Fibroblast of pulmonary artery (primary cell): ENCODE measurements at regions not wholly inside any gene's neighbourhood (a gene's known extent, or its start where the extent isn't known, plus 50 kb on each side); places are given as distances from the start of the nearest gene placed in this dataset.
A peak's percentile ranks its signal among the peaks of the same experiment; 100 is the strongest.

Source experiments
- DNase-seq: peaks from one replicate; pipeline ENCODE4 v3.0.0-alpha.2; 2010; ENCODE audit warnings: low read depth
- H3K4me3 ChIP-seq: replicated peaks from 2 replicates; pipeline ENCODE4 v1.5.1; 2011; ENCODE audit warnings: low read depth, mild to moderate bottlenecking, control low read depth, low read length, moderate library complexity
- TF ChIP-seq, protein P1 (sequence below): IDR thresholded peaks from 2 replicates; pipeline ENCODE4 v1.5.1; 2011; ENCODE audit warnings: mild to moderate bottlenecking, control low read depth, low read length, inconsistent platforms; ENCODE audit errors: missing control alignments

DNA sequence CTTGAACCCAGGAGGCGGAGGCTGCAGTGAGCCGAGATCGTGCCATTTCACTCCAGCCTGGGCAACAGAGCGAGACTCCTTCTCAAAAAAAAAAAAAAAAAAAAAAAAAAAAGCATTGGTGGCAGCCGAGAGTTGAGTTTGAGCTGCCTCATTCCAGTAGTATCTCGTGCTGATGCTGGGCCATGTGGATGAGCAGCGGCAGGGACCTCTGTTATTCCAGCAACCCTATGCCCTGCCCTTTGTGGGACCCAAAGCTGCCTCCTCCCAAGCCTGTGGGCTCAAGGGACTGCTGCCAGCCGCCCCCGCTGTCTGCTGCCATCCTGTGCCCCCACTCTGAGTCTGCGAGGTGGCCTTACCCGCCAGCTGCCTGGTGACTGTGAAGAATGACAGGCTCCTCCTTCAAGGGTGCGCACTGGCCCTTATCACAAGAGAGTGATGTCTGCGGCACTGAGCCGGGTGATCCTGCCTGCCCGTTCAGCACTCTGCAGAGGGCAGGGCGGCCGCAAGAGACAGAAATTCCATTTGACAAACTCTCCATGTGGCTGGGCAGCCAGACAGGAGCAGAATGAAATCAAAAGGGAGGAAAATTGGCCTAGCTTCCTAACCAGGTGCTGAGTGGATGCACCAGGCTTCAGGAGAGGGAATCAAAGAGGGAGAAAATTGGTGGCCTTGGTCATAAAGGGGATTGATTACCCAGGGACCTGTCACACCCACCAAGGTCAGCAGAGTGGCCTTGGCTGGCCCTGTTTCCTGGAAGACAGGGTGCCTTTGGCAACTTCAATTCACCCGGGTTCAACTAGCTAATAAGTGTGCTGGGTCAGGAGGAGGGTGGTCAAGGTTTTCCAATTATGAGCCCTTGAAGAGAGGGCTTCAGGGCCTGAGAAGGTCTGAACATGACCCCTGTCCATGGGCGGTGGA is 65.3 kb upstream of the ZMIZ1 start:
- TF ChIP-seq, protein P1, sequence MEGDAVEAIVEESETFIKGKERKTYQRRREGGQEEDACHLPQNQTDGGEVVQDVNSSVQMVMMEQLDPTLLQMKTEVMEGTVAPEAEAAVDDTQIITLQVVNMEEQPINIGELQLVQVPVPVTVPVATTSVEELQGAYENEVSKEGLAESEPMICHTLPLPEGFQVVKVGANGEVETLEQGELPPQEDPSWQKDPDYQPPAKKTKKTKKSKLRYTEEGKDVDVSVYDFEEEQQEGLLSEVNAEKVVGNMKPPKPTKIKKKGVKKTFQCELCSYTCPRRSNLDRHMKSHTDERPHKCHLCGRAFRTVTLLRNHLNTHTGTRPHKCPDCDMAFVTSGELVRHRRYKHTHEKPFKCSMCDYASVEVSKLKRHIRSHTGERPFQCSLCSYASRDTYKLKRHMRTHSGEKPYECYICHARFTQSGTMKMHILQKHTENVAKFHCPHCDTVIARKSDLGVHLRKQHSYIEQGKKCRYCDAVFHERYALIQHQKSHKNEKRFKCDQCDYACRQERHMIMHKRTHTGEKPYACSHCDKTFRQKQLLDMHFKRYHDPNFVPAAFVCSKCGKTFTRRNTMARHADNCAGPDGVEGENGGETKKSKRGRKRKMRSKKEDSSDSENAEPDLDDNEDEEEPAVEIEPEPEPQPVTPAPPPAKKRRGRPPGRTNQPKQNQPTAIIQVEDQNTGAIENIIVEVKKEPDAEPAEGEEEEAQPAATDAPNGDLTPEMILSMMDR: no peak
- DNase-seq: no peak
- no peak overlapping the region for H3K4me3 ChIP-seq

DNA sequence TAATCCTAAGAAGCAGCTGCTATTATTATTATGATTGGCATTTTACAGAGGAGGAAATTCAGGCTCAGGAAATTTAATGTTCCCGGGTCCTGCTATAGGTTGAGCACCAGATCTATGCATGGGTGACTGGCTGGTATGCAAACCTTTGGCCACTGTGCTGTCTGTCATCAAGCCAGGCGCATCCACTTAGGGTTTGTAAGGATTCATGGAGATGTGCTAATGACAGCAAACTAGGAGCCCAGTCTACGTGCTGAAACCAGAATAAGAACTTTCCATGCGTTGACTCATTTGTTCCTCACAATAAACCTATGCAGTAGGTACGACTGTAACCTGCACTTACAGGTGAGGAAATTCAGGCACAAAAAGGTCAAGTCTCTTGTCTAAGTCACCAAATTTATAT is 64.5 kb upstream of the ZMIZ1 start:
- DNase-seq: no peak
- TF ChIP-seq, protein P1: no peak
- H3K4me3 ChIP-seq: no peak overlapping the region

DNA sequence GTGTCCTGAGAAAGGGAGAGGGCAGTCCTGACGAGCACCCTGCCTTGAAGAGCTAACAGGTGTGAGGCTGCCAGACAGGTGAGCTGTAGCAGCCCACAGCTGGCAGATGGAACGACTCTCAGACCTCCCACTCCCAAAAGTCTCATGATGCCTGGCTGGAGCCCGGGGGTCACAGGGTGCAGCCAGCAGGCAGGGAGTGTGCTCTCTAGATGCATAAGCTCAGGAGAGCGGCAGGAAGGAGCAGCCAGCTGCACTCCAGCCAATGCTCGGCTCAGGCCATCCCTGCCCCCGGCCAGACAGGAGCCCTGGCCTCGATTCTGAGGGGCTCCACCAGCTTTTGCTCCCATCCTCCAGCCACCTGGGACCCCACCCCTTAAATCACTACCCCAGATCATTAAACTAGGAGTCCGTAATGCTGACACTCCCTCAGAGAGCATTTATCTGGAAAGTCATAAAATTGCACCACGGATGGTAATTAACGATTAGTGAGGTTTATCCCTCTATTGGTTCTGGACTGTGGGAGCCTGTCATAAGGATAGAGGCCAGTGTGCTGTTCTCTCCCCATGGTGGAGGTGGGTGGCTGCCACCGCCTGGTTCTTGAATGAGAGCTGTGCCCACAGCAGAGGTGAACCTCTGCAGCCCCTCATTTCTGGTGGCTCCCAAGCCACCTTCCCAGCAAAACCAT is 63.5 kb upstream of the ZMIZ1 start:
- no peak for DNase-seq
- TF ChIP-seq, protein P1: no peak
- H3K4me3 ChIP-seq: no peak overlapping the region

DNA sequence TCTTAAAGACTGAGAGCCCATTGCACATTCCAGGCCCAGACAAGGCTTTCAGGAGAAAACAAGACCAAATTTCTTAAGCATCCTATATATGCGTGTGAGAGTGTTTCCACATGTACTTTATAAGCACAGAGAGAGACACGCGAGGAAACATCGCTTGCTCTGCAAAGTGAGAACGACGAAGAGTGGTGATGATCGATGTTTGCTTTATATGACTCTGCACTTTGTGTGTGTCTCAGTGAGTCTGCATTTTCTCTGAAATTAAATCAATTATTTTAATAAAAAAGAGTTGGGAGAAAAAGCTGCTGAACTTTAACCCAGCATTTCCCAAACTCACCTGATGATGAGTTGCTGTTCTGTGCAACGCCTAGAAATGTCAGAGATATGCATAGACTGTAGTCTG is 61.7 kb upstream of the ZMIZ1 start:
- no peak overlapping the region for H3K4me3 ChIP-seq
- TF ChIP-seq, protein P1: no peak
- no peak for DNase-seq

DNA sequence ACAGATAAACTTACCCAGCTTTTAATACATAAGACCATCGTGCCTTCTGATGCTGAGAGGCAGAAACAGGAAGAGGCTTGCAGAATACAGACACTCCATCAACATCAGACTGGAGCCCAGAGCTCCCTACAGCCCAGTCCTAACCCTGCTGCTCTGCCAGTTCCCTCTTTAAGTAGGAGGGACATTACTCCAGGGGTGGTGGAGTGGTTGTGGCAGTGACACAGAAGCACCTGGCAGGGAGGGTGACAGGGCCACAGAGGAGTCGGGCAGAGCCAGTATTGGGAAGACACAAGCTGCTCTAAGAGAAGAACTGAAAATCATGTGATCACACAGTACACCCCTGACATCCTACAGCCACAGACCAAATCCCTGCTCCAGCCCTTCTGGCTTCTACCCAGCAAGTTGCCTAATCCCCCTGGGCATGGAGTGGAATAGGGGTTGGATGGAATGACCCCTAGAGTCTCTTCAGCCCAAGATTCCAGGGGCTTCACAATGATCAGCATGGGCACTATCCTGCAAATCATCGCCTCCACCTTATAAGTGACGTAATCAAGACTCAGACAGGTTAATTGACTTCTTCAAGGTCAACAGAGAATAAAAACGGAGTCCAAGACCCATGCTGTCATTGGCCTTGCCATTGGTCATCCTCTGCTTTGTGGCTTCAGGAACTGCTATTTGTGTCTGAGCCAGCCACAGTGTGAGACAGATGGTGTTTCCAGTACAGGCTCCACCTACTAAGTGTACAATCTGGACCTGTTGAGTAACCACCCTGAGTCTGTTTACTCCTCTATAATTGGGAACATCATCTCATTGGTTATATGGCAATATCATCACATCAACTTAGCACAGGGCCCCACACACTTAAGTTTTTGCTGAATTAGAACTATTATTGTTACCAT is 61.1 kb upstream of the ZMIZ1 start:
- no peak overlapping the region for H3K4me3 ChIP-seq
- DNase-seq: peak; percentile 29
- TF ChIP-seq, protein P1: no peak

DNA sequence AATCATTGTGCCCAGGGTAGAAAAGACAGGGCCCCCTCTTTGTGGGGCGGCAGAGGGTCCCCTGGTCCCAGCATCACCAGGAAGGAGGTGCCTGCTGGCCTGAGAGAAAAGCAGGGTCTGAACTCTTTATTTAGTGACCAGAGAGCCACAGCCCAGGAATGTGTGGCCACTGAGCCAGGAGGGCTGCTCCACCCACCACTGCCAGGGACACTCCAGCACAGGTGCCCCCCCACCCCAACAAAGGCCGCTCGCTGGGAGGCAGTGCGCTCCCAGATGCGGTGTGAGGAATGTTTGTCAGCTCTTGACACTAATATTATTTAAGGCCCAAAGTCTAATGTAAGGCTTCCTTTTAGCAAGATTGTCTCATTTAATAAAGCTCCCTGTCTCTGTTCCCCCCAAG is 59.6 kb upstream of the ZMIZ1 start:
- TF ChIP-seq, protein P1: no peak
- DNase-seq: no peak
- no peak overlapping the region for H3K4me3 ChIP-seq
